ENCODE measurements at regions not wholly inside any gene's neighbourhood (a gene's known extent, or its start where the extent isn't known, plus 50 kb on each side); places are given as distances from the start of the nearest gene placed in this dataset.

DNA sequence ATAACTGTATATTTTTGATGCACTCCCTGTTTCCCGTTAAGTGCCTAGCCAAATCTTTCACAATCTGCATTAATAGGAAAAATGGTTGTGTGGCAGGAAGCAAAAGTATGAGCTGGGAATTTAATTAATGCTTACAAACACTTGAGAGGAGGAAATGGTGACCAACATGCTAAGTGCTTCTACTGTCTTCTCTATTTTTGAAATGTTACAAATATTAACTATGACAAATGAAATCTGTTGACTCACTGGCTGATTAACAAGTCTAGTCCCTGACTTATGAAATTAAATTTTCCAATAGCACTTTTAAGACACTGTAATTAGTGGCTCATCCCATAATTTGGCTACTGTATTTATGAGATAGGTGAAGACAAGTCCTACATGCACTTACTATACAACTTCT, 446.9 kb upstream of the DPPA4 start:
- no peaks in the 10 kb centered on the region for H3K36me3 ChIP-seq (ENCODE audit: control insufficient read depth in 4 of 4, insufficient read depth in 3 of 4, low read depth in 1 of 4, low read length in 3 of 4)
- 81% methylated on average over 1 of the region's 1 CpG for WGBS
- peaks cover 0 to 1% (median 0%) of the 10 kb centered on the region in 4 donors for H3K9me3 ChIP-seq (ENCODE audit: control insufficient read depth in 4 of 4, low read length in 3 of 4)
- no peak overlapping the region for H3K27ac ChIP-seq (ENCODE audit: low read depth in 1 of 2, low read length in 2 of 2)
- DNase-seq (ENCODE audit: low spot score) = no peak
- H3K27me3 ChIP-seq (ENCODE audit: control insufficient read depth in 4 of 4, insufficient read depth in 4 of 4, low read length in 3 of 4) = no peaks in the 10 kb centered on the region
- TF ChIP-seq HNF4G (IDR thresholded peaks at IDR 0.05) (no peak), YY1 (IDR thresholded peaks at IDR 0.05) (no peak), NR2F2 (IDR thresholded peaks at IDR 0.05) (no peak), EGR1 (IDR thresholded peaks at IDR 0.05; ENCODE audit: low read depth in 2 of 2) (no peak), JUND (IDR thresholded peaks at IDR 0.05) (no peak), TAF1 (conservative IDR thresholded peaks at IDR 0.05) (no peak), HNF4A (conservative IDR thresholded peaks at IDR 0.05) (no peak), RAD21 (IDR thresholded peaks at IDR 0.05) (no peak), GABPA (IDR thresholded peaks at IDR 0.05 in 1 of 2, conservative IDR thresholded peaks at IDR 0.05 in 1 of 2) (no peak), FOXA2 (IDR thresholded peaks at IDR 0.05) (no peak), SP1 (IDR thresholded peaks at IDR 0.05) (no peak), FOXA1 (IDR thresholded peaks at IDR 0.05) (no peak)
- TF ChIP-seq, protein P1, sequence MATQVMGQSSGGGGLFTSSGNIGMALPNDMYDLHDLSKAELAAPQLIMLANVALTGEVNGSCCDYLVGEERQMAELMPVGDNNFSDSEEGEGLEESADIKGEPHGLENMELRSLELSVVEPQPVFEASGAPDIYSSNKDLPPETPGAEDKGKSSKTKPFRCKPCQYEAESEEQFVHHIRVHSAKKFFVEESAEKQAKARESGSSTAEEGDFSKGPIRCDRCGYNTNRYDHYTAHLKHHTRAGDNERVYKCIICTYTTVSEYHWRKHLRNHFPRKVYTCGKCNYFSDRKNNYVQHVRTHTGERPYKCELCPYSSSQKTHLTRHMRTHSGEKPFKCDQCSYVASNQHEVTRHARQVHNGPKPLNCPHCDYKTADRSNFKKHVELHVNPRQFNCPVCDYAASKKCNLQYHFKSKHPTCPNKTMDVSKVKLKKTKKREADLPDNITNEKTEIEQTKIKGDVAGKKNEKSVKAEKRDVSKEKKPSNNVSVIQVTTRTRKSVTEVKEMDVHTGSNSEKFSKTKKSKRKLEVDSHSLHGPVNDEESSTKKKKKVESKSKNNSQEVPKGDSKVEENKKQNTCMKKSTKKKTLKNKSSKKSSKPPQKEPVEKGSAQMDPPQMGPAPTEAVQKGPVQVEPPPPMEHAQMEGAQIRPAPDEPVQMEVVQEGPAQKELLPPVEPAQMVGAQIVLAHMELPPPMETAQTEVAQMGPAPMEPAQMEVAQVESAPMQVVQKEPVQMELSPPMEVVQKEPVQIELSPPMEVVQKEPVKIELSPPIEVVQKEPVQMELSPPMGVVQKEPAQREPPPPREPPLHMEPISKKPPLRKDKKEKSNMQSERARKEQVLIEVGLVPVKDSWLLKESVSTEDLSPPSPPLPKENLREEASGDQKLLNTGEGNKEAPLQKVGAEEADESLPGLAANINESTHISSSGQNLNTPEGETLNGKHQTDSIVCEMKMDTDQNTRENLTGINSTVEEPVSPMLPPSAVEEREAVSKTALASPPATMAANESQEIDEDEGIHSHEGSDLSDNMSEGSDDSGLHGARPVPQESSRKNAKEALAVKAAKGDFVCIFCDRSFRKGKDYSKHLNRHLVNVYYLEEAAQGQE (IDR thresholded peaks at IDR 0.05) = no peak
- TF ChIP-seq, protein P2, sequence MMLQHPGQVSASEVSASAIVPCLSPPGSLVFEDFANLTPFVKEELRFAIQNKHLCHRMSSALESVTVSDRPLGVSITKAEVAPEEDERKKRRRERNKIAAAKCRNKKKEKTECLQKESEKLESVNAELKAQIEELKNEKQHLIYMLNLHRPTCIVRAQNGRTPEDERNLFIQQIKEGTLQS (IDR thresholded peaks at IDR 0.05) = no peak
- TF ChIP-seq, protein P3, sequence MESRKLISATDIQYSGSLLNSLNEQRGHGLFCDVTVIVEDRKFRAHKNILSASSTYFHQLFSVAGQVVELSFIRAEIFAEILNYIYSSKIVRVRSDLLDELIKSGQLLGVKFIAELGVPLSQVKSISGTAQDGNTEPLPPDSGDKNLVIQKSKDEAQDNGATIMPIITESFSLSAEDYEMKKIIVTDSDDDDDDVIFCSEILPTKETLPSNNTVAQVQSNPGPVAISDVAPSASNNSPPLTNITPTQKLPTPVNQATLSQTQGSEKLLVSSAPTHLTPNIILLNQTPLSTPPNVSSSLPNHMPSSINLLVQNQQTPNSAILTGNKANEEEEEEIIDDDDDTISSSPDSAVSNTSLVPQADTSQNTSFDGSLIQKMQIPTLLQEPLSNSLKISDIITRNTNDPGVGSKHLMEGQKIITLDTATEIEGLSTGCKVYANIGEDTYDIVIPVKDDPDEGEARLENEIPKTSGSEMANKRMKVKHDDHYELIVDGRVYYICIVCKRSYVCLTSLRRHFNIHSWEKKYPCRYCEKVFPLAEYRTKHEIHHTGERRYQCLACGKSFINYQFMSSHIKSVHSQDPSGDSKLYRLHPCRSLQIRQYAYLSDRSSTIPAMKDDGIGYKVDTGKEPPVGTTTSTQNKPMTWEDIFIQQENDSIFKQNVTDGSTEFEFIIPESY (IDR thresholded peaks at IDR 0.05) = no peak
- TF ChIP-seq, protein P4, sequence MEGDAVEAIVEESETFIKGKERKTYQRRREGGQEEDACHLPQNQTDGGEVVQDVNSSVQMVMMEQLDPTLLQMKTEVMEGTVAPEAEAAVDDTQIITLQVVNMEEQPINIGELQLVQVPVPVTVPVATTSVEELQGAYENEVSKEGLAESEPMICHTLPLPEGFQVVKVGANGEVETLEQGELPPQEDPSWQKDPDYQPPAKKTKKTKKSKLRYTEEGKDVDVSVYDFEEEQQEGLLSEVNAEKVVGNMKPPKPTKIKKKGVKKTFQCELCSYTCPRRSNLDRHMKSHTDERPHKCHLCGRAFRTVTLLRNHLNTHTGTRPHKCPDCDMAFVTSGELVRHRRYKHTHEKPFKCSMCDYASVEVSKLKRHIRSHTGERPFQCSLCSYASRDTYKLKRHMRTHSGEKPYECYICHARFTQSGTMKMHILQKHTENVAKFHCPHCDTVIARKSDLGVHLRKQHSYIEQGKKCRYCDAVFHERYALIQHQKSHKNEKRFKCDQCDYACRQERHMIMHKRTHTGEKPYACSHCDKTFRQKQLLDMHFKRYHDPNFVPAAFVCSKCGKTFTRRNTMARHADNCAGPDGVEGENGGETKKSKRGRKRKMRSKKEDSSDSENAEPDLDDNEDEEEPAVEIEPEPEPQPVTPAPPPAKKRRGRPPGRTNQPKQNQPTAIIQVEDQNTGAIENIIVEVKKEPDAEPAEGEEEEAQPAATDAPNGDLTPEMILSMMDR (IDR thresholded peaks at IDR 0.05; ENCODE audit: low read depth, low read length, missing input control) = no peak
- no peaks in the 10 kb centered on the region for H3K4me1 ChIP-seq (ENCODE audit: control insufficient read depth in 4 of 4, insufficient read depth in 4 of 4, low read length in 3 of 4)
- no peak overlapping the region for H3K9ac ChIP-seq (ENCODE audit: low read depth in 1 of 2, low read length in 2 of 2)
- H3K4me3 ChIP-seq (ENCODE audit: low read depth in 1 of 3, low read length in 3 of 3) = no peak overlapping the region
